GM20431 (cell line): ENCODE measurements at regions not wholly inside any gene's neighbourhood (a gene's known extent, or its start where the extent isn't known, plus 50 kb on each side); places are given as distances from the start of the nearest gene placed in this dataset.
"Not testable (repeated sequence)": the region's sequence is repeated elsewhere in the genome, so short reads cannot be mapped to it uniquely, and the experiment has no call there.

Source experiments
- in situ Hi-C: fragments of 300-500 bp; cut with MseI, MboI; formaldehyde crosslinking; loops from one replicate; pipeline ENCODE4 v1.15.0; 2020; ENCODE audit warnings: low sequenced_read_pairs; ENCODE audit not compliant: unreplicated experiment

- in situ Hi-C loops: no loop called here
Observed at GRCh38 chr3:117054556-117054955, 345.0 kb downstream of the TUSC7 start.

- in situ Hi-C loops: not testable (repeated sequence)
Observed at GRCh38 chr3:117056946-117057345, 347.4 kb downstream of the TUSC7 start.

- in situ Hi-C loops: no loop called here
Observed at GRCh38 chr3:117059067-117059955, 349.7 kb downstream of the TUSC7 start.

- in situ Hi-C loops: no loop called here
Observed at GRCh38 chr3:117059956-117060270, 350.3 kb downstream of the TUSC7 start.

GRCh38 chr3:117063930-117064329 is 354.4 kb downstream of the TUSC7 start:
- in situ Hi-C loops: no loop called here

- in situ Hi-C loops: no loop called here
Observed at GRCh38 chr3:117068301-117068700, 358.7 kb downstream of the TUSC7 start.

- in situ Hi-C loops: no loop called here
Observed at GRCh38 chr3:117074826-117075225, 365.2 kb downstream of the TUSC7 start.

- in situ Hi-C loops: no loop called here
Observed at GRCh38 chr3:117079997-117080396, 370.4 kb downstream of the TUSC7 start.

- in situ Hi-C loops: no loop called here
Observed at GRCh38 chr3:117080872-117081271, 371.3 kb downstream of the TUSC7 start.

GRCh38 chr3:117084277-117084676 is 374.7 kb downstream of the TUSC7 start:
- in situ Hi-C loops: no loop called here

GRCh38 chr3:117084739-117085270 is 375.2 kb downstream of the TUSC7 start:
- in situ Hi-C loops: no loop called here

- in situ Hi-C loops: no loop called here
Observed at GRCh38 chr3:117091676-117092075, 382.1 kb downstream of the TUSC7 start.

- in situ Hi-C loops: no loop called here
Observed at GRCh38 chr3:117096549-117096948, 387.0 kb downstream of the TUSC7 start.

GRCh38 chr3:117097351-117097750 is 387.8 kb downstream of the TUSC7 start:
- in situ Hi-C loops: no loop called here

GRCh38 chr3:117101697-117102096 is 392.1 kb downstream of the TUSC7 start:
- in situ Hi-C loops: no loop called here

GRCh38 chr3:117102426-117102825 is 392.8 kb downstream of the TUSC7 start:
- in situ Hi-C loops: no loop called here

GRCh38 chr3:117103675-117104074 is 394.1 kb downstream of the TUSC7 start:
- in situ Hi-C loops: no loop called here

GRCh38 chr3:117104381-117104780 is 394.8 kb downstream of the TUSC7 start:
- in situ Hi-C loops: no loop called here

GRCh38 chr3:117104792-117105191 is 395.2 kb downstream of the TUSC7 start:
- in situ Hi-C loops: no loop called here

- in situ Hi-C loops: no loop called here
Observed at GRCh38 chr3:117105686-117106085, 396.1 kb downstream of the TUSC7 start.

- in situ Hi-C loops: no loop called here
Observed at GRCh38 chr3:117106396-117106795, 396.8 kb downstream of the TUSC7 start.

GRCh38 chr3:117107946-117108345 is 398.4 kb downstream of the TUSC7 start:
- in situ Hi-C loops: no loop called here
